MM.1S (cell line): ENCODE measurements at regions not wholly inside any gene's neighbourhood (a gene's known extent, or its start where the extent isn't known, plus 50 kb on each side); places are given as distances from the start of the nearest gene placed in this dataset.

Experiments
- EZH2 ChIP-seq: fragments of 300-600 bp; sonication (generic); optimal IDR thresholded peaks from 2 replicates; pipeline ENCODE3; 2017; ENCODE audit warnings: low read depth, mild to moderate bottlenecking, antibody characterized with exemption, low read length, mixed read lengths
- TF ChIP-seq, protein P1 (sequence below): fragments of 300-600 bp; sonication (generic); IDR thresholded peaks from 2 replicates; pipeline ENCODE4 v1.5.1; 2016; ENCODE audit warnings: antibody characterized with exemption, low read length, mixed read lengths

DNA sequence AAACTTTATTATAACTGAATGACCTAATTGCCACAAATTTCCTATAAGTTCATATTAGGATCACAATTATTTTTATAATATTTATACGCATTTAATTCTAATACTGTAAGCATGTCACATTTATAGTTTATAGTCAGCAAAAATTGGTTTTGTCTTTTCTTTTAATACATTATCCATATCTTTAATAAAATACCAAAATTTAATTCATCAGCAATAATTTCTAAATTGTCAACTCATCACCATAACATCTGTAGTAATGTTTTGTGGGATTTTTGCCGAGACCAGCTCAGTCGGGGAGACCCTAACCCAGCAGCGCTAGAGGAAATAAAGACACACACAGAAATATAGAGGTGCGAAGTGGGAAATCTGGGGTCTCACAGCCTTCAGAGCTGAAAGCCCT lies 254.2 kb downstream of the KIF21A start:
- TF ChIP-seq, protein P1, sequence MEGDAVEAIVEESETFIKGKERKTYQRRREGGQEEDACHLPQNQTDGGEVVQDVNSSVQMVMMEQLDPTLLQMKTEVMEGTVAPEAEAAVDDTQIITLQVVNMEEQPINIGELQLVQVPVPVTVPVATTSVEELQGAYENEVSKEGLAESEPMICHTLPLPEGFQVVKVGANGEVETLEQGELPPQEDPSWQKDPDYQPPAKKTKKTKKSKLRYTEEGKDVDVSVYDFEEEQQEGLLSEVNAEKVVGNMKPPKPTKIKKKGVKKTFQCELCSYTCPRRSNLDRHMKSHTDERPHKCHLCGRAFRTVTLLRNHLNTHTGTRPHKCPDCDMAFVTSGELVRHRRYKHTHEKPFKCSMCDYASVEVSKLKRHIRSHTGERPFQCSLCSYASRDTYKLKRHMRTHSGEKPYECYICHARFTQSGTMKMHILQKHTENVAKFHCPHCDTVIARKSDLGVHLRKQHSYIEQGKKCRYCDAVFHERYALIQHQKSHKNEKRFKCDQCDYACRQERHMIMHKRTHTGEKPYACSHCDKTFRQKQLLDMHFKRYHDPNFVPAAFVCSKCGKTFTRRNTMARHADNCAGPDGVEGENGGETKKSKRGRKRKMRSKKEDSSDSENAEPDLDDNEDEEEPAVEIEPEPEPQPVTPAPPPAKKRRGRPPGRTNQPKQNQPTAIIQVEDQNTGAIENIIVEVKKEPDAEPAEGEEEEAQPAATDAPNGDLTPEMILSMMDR = no peak
- TF ChIP-seq EZH2 = no peak
